PC-3 (cell line): ENCODE measurements at regions not wholly inside any gene's neighbourhood (a gene's known extent, or its start where the extent isn't known, plus 50 kb on each side); places are given as distances from the start of the nearest gene placed in this dataset.

Experiments
- CTCF ChIP-seq: fragments of 300-600 bp; sonication (generic); conservative IDR thresholded peaks from 2 replicates; pipeline ENCODE4 v1.5.1; 2017; ENCODE audit warnings: antibody characterized with exemption, low read depth, mild to moderate bottlenecking, low read length
- EZH2 ChIP-seq: fragments of 300-600 bp; sonication (generic); IDR thresholded peaks from one replicate; pipeline ENCODE4 v1.6.1; 2017; ENCODE audit warnings: antibody characterized with exemption, mild to moderate bottlenecking, low read length; ENCODE audit not compliant: unreplicated experiment
- EZH2phosphoT487 ChIP-seq: fragments of 300-600 bp; sonication (generic); IDR thresholded peaks from 2 replicates; pipeline ENCODE4 v1.6.1; 2018; ENCODE audit warnings: mild to moderate bottlenecking, antibody characterized with exemption, low read length, borderline replicate concordance

GRCh38 chr22:27065279-27065678, 407.9 kb downstream of the MIAT start:
- TF ChIP-seq EZH2phosphoT487 (no peak), CTCF (no peak), EZH2 (no peak)
